ENCODE measurements at regions not wholly inside any gene's neighbourhood (a gene's known extent, or its start where the extent isn't known, plus 50 kb on each side); places are given as distances from the start of the nearest gene placed in this dataset.

- no peak for DNase-seq (ENCODE audit: low spot score)
Observed at GRCh38 chr4:33626221-33626620, 2618.1 kb downstream of the ARAP2 start.

GRCh38 chr4:33628296-33628695 is 2616.0 kb downstream of the ARAP2 start:
- DNase-seq (ENCODE audit: low spot score): no peak
- ATAC-seq (ENCODE audit: low FRiP score): no peak
- no peak for TF ChIP-seq CTCF (IDR thresholded peaks at IDR 0.05)

More at GRCh38 chr4:33626221-33626620, 2618.1 kb downstream of the ARAP2 start:
- no peak for ATAC-seq (ENCODE audit: low FRiP score)
- TF ChIP-seq CTCF (IDR thresholded peaks at IDR 0.05): no peak

GRCh38 chr4:33649015-33649414 is 2595.3 kb downstream of the ARAP2 start:
- no peak for TF ChIP-seq CTCF (IDR thresholded peaks at IDR 0.05)
- DNase-seq (ENCODE audit: low spot score) (no peak), ATAC-seq (ENCODE audit: low FRiP score) (no peak)

- no peak for ATAC-seq (ENCODE audit: low FRiP score)
- TF ChIP-seq CTCF (IDR thresholded peaks at IDR 0.05): no peak
- DNase-seq (ENCODE audit: low spot score): no peak
Observed at GRCh38 chr4:33649471-33649870, 2594.8 kb downstream of the ARAP2 start.

GRCh38 chr4:33650036-33650435 is 2594.3 kb downstream of the ARAP2 start:
- no peak for TF ChIP-seq CTCF (IDR thresholded peaks at IDR 0.05)
- no peak for DNase-seq (ENCODE audit: low spot score)
- ATAC-seq (ENCODE audit: low FRiP score): no peak

- TF ChIP-seq CTCF (IDR thresholded peaks at IDR 0.05): no peak
- ATAC-seq (ENCODE audit: low FRiP score): no peak
Observed at GRCh38 chr4:33658971-33659370, 2585.3 kb downstream of the ARAP2 start.

GRCh38 chr4:33661636-33662035 is 2582.7 kb downstream of the ARAP2 start:
- ATAC-seq (ENCODE audit: low FRiP score) (no peak), DNase-seq (ENCODE audit: low spot score) (no peak)
- TF ChIP-seq CTCF (IDR thresholded peaks at IDR 0.05): no peak

More at GRCh38 chr4:33658971-33659370, 2585.3 kb downstream of the ARAP2 start:
- DNase-seq (ENCODE audit: low spot score): no peak

All from omental fat pad (tissue), 3 donors.